VCaP (cell line): ENCODE measurements at regions not wholly inside any gene's neighbourhood (a gene's known extent, or its start where the extent isn't known, plus 50 kb on each side); places are given as distances from the start of the nearest gene placed in this dataset.

Source experiments
- H3K27ac ChIP-seq: fragments of 450-650 bp; 2 replicates; pipeline ENCODE4 v1.5.1; 2017
- TF ChIP-seq, protein P1 (sequence below): fragments of 450-650 bp; conservative IDR thresholded peaks from 2 replicates; pipeline ENCODE4 v1.5.1; 2017; ENCODE audit warnings: mild to moderate bottlenecking, moderate library complexity

- TF ChIP-seq, protein P1, sequence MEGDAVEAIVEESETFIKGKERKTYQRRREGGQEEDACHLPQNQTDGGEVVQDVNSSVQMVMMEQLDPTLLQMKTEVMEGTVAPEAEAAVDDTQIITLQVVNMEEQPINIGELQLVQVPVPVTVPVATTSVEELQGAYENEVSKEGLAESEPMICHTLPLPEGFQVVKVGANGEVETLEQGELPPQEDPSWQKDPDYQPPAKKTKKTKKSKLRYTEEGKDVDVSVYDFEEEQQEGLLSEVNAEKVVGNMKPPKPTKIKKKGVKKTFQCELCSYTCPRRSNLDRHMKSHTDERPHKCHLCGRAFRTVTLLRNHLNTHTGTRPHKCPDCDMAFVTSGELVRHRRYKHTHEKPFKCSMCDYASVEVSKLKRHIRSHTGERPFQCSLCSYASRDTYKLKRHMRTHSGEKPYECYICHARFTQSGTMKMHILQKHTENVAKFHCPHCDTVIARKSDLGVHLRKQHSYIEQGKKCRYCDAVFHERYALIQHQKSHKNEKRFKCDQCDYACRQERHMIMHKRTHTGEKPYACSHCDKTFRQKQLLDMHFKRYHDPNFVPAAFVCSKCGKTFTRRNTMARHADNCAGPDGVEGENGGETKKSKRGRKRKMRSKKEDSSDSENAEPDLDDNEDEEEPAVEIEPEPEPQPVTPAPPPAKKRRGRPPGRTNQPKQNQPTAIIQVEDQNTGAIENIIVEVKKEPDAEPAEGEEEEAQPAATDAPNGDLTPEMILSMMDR, result no peak
- H3K27ac ChIP-seq, result no peak overlapping the region
Observed at GRCh38 chr1:182119631-182120030, 58.1 kb upstream of the ZNF648 start.

GRCh38 chr1:182118851-182119250 is 57.3 kb upstream of the ZNF648 start:
- no peak overlapping the region for H3K27ac ChIP-seq
- TF ChIP-seq, protein P1, result no peak

DNA sequence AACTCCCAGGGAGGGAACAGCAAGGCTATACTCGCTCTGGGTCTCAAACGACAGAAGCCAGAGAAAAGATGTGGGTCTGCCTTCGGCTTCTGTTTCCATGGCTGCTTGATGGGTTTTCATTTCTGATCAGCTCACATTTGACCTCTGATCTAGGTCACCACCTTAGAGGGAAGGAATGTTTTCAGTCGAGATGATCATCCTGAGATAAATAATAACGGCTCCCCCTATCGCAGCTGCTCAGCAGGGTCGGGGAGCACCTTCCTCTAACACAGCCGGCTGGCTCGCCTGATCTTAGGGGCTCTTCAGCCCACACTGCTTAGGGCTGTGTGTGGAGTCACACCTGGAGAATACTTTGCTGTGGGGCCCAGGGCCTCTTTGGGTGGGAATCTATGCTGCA is 53.1 kb upstream of the ZNF648 start:
- TF ChIP-seq, protein P1, result no peak
- no peak overlapping the region for H3K27ac ChIP-seq

GRCh38 chr1:182113879-182114626 is 52.5 kb upstream of the ZNF648 start:
- TF ChIP-seq, protein P1, result no peak
- H3K27ac ChIP-seq, result no peak overlapping the region

GRCh38 chr1:182111496-182111895 is 50.0 kb upstream of the ZNF648 start:
- no peak overlapping the region for H3K27ac ChIP-seq
- TF ChIP-seq, protein P1, result no peak
